LNCaP clone FGC (cell line): ENCODE measurements at regions not wholly inside any gene's neighbourhood (a gene's known extent, or its start where the extent isn't known, plus 50 kb on each side); places are given as distances from the start of the nearest gene placed in this dataset.

Source experiments
- DNase-seq: peaks from one replicate; pipeline ENCODE4 v3.0.0-alpha.2; 2011; ENCODE audit warnings: low read depth
- H3K4me3 ChIP-seq: 2 replicates; pipeline ENCODE4 v1.5.1; 2011; ENCODE audit warnings: mild to moderate bottlenecking, low read depth, low read length, control low read depth
- TF ChIP-seq, protein P1 (sequence below): IDR thresholded peaks from 2 replicates; pipeline ENCODE4 v1.5.1; 2012; ENCODE audit warnings: mild to moderate bottlenecking; ENCODE audit not compliant: control insufficient read depth, insufficient read depth; ENCODE audit errors: extremely low read depth

DNA sequence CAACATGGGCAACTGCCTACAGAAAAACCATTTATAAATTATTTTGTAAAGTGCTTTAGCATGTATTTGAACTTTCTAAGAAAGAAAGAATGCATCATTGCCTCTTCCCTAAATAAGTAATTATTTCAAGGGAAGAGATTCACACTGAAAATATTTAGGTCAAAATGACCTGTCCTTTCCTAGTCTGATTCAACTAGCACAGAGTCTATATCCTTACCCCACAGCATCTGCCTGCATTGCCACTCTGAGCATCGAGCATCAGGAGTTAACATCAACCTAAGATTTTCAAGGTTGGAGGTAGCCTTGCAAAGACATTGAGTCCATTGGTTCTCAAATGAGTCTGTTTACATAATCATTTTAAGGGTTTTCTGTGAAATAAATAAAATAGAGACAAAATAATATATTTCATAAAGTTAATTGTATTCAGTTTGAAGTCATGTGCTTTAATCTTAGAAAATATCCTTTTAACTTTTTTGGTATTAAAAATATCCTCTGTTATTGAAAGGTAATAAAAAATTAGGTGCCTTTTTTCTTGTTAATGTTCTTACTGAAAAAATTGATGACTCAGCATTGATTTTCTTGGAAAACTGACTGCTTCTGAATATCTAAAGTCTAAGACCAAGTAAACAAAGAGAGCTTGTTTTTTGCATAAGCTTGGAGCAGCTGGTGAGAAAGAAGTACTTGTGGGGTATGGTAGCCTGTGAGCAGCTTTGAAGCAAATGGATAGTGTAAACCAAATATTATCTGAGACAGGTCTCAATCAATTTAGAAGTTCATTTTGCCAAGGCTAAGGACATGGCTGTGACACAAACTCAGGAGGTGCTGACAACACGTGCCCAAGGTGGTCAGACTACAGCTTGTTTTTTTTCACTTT, 269.0 kb upstream of the CLEC14A start:
- TF ChIP-seq, protein P1, sequence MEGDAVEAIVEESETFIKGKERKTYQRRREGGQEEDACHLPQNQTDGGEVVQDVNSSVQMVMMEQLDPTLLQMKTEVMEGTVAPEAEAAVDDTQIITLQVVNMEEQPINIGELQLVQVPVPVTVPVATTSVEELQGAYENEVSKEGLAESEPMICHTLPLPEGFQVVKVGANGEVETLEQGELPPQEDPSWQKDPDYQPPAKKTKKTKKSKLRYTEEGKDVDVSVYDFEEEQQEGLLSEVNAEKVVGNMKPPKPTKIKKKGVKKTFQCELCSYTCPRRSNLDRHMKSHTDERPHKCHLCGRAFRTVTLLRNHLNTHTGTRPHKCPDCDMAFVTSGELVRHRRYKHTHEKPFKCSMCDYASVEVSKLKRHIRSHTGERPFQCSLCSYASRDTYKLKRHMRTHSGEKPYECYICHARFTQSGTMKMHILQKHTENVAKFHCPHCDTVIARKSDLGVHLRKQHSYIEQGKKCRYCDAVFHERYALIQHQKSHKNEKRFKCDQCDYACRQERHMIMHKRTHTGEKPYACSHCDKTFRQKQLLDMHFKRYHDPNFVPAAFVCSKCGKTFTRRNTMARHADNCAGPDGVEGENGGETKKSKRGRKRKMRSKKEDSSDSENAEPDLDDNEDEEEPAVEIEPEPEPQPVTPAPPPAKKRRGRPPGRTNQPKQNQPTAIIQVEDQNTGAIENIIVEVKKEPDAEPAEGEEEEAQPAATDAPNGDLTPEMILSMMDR: no peak
- no peak for DNase-seq
- no peak overlapping the region for H3K4me3 ChIP-seq

DNA sequence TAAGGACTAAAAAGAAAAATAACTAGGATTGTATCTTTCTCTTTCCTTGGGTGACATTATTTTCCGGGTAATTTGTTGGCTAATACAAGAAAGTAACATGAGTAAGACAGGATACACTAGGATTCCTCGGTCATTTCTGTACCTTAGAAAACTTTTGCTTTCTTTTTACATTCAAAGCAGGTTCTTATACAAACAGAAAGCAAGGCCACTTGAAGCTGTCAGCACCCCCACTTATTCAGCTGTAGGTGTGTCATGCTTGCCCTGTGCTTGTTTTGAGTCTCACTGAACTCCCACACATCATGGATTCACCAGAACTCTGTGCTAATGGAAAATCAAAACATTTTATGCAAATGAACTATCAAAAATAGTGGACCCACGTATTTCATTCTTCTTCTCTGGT, 266.8 kb upstream of the CLEC14A start:
- no peak for DNase-seq
- TF ChIP-seq, protein P1: no peak
- H3K4me3 ChIP-seq: no peak overlapping the region

DNA sequence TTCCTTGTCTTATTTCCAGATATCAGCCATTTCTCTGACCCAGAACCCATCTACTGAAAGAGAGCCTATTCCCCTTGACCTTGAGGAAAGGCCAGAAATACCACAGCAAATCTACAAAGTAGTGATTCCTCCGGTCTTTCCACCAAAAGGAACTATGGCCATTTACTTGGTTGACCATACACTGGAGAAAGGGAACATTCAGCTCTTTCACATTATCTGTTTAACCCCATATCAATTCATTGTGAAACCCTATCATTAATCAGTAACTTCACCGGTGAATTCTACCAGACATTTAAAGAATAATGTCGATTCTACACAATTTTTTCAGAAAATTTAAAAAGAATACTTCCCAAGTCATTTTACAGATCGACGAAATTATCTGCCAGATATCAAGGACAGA, 265.7 kb upstream of the CLEC14A start:
- DNase-seq: no peak
- no peak overlapping the region for H3K4me3 ChIP-seq
- TF ChIP-seq, protein P1: no peak

DNA sequence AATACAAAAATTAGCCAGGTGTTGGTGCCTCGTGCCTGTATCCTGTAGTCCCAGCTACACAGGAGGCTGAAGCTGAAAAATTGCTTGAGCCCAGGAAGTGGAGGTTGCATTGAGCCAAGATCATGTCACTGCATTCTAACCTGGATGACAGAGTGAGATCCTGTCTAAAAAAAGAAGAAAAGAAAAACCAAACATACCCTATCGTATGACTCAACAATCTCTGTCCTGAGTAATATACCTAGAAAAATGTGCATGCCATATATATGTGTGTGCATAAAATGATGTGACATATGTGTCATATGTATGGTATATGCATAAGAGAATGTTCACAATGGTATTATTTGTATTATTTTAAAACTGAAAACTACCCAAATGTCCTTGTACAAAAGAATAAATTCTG, 261.5 kb upstream of the CLEC14A start:
- no peak overlapping the region for H3K4me3 ChIP-seq
- no peak for DNase-seq
- TF ChIP-seq, protein P1: no peak

DNA sequence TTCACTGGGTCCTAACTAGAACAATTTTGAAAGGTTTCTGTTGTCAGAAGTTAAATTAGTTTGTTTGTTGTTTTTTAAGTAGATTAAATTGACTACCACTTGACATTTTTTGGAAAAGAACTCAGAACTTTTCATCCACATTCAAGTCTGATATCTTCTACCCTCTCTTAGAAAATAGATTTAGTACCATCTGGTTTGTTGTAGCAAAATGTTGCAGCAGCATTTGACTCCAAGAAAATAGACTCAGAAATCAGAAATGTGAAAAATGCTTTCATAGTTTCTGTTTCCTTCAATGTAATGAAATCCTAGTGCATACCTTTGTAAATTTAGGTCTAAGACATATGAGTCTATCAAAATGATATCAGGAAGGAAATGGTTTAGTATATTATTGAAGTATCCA, 256.3 kb upstream of the CLEC14A start:
- H3K4me3 ChIP-seq: no peak overlapping the region
- no peak for DNase-seq
- TF ChIP-seq, protein P1: no peak

DNA sequence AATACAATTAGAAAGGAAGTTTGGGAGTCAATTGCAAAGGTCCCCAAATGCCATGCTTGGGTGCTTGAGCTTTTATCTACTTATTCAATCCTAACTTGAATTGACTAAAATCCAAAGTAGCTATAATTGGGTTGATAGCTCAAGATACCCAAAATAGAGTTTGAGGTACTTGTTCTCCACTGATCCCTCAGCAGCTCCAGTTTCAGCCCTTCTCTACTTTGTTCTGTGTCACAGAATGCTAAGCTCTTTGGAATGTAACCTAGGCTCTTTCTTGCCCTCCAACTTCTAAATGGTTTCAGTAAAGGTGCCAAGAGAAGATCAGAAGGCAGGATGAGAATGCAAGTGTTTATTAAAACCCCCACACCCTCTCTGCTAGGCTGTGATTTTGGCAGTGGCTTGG, 251.4 kb upstream of the CLEC14A start:
- TF ChIP-seq, protein P1: no peak
- no peak for DNase-seq
- H3K4me3 ChIP-seq: no peak overlapping the region

DNA sequence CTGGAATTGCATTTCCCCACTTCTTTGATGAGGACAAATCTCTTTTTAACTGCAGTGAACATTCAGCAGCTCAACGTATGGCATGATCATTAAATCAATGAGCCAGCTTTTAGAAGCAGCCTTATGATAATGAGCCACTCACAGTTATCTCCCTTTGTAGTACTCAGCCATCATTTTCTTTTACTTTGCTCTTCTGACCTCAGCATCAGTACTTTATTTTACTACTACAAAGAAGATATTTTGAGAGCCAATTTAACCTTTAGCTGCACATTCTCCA, 250.0 kb upstream of the CLEC14A start:
- H3K4me3 ChIP-seq: no peak overlapping the region
- DNase-seq: no peak
- TF ChIP-seq, protein P1: no peak
